ENCODE measurements at regions not wholly inside any gene's neighbourhood (a gene's known extent, or its start where the extent isn't known, plus 50 kb on each side); places are given as distances from the start of the nearest gene placed in this dataset.

GRCh38 chr4:94399721-94400120 lies 52.0 kb upstream of the PDLIM5 start:
- H3K27ac Mint-ChIP-seq = no peak overlapping the region
- TF ChIP-seq NFATC4 (CRISPR knock-in tag; IDR thresholded peaks at IDR 0.05) (no peak), ZBTB43 (CRISPR knock-in tag; IDR thresholded peaks at IDR 0.05) (no peak), KAT7 (CRISPR knock-in tag; IDR thresholded peaks at IDR 0.05; ENCODE audit: borderline replicate concordance) (no peak), ETV6 (CRISPR knock-in tag; IDR thresholded peaks at IDR 0.05) (no peak), ZNF396 (CRISPR knock-in tag; IDR thresholded peaks at IDR 0.05; ENCODE audit: borderline replicate concordance) (no peak), PRRX2 (CRISPR knock-in tag; IDR thresholded peaks at IDR 0.05) (no peak), E2F1 (CRISPR knock-in tag; IDR thresholded peaks at IDR 0.05) (no peak), CBFB (CRISPR knock-in tag; IDR thresholded peaks at IDR 0.05; ENCODE audit: low read depth) (no peak), ATF6 (CRISPR knock-in tag; IDR thresholded peaks at IDR 0.05) (no peak), ZMAT4 (CRISPR knock-in tag; IDR thresholded peaks at IDR 0.05) (no peak), USF2 (CRISPR knock-in tag; IDR thresholded peaks at IDR 0.05) (no peak), HMGA2 (CRISPR knock-in tag; IDR thresholded peaks at IDR 0.05) (no peak), GTF2I (CRISPR knock-in tag; conservative IDR thresholded peaks at IDR 0.05) (no peak), NFE2L1 (CRISPR knock-in tag; IDR thresholded peaks at IDR 0.05) (no peak), GABPB1 (CRISPR knock-in tag; IDR thresholded peaks at IDR 0.05) (no peak), IRF1 (CRISPR knock-in tag; IDR thresholded peaks at IDR 0.05) (no peak), MAX (CRISPR knock-in tag; IDR thresholded peaks at IDR 0.05) (no peak)
- ChIA-PET CTCF (no interaction called here), POLR2A (no interaction called here)
- H3K4me1 Mint-ChIP-seq = no peaks in the 10 kb centered on the region
- no peaks in the 10 kb centered on the region for H3K27me3 Mint-ChIP-seq (ENCODE audit: low read depth)
- H3K4me3 Mint-ChIP-seq = no peak overlapping the region
- H3K9me3 Mint-ChIP-seq = peaks cover 9% of the 10 kb centered on the region
- DNase-seq (ENCODE audit: low spot score) = no peak
- H3K36me3 Mint-ChIP-seq = no peaks in the 10 kb centered on the region
- ATAC-seq = no peak

- Mint-ChIP-seq H3K9me3 (peaks cover 9% of the 10 kb centered on the region), H3K4me1 (no peaks in the 10 kb centered on the region), H3K27me3 (ENCODE audit: low read depth) (no peaks in the 10 kb centered on the region), H3K36me3 (no peaks in the 10 kb centered on the region), H3K4me3 (no peak overlapping the region), H3K27ac (no peak overlapping the region)
- no peak for DNase-seq (ENCODE audit: low spot score)
- ChIA-PET CTCF (no interaction called here), POLR2A (no interaction called here)
- no peak for ATAC-seq
- TF ChIP-seq NFE2L1 (CRISPR knock-in tag; IDR thresholded peaks at IDR 0.05) = no peak
- TF ChIP-seq ATF3 (CRISPR knock-in tag; conservative IDR thresholded peaks at IDR 0.05) = no peak
- TF ChIP-seq PRRX2 (CRISPR knock-in tag; IDR thresholded peaks at IDR 0.05) = no peak
- no peak for TF ChIP-seq ESRRA (CRISPR knock-in tag; IDR thresholded peaks at IDR 0.05; ENCODE audit: borderline replicate concordance)
- TF ChIP-seq IRF1 (CRISPR knock-in tag; IDR thresholded peaks at IDR 0.05) = no peak
- no peak for TF ChIP-seq ZNF416 (CRISPR knock-in tag; IDR thresholded peaks at IDR 0.05)
- TF ChIP-seq AR (CRISPR knock-in tag; IDR thresholded peaks at IDR 0.05) = no peak
- TF ChIP-seq ATF6 (CRISPR knock-in tag; IDR thresholded peaks at IDR 0.05) = no peak
- TF ChIP-seq SP1 (CRISPR knock-in tag; conservative IDR thresholded peaks at IDR 0.05) = no peak
- TF ChIP-seq ZNF121 (CRISPR knock-in tag; IDR thresholded peaks at IDR 0.05) = no peak
- TF ChIP-seq GABPB1 (CRISPR knock-in tag; IDR thresholded peaks at IDR 0.05) = no peak
These were observed 51.6 kb upstream of the PDLIM5 start for GRCh38 chr4:94400191-94400590.

Measured in WTC11 (cell line).